GM19351 (cell line): ENCODE measurements at regions not wholly inside any gene's neighbourhood (a gene's known extent, or its start where the extent isn't known, plus 50 kb on each side); places are given as distances from the start of the nearest gene placed in this dataset.

Source experiments
- ATAC-seq: cut with Tn5 transposase; IDR thresholded peaks from one replicate; pipeline ENCODE4 v1.9.1; 2021; ENCODE audit warnings: mild to moderate bottlenecking, moderate library complexity; ENCODE audit not compliant: unreplicated experiment

DNA sequence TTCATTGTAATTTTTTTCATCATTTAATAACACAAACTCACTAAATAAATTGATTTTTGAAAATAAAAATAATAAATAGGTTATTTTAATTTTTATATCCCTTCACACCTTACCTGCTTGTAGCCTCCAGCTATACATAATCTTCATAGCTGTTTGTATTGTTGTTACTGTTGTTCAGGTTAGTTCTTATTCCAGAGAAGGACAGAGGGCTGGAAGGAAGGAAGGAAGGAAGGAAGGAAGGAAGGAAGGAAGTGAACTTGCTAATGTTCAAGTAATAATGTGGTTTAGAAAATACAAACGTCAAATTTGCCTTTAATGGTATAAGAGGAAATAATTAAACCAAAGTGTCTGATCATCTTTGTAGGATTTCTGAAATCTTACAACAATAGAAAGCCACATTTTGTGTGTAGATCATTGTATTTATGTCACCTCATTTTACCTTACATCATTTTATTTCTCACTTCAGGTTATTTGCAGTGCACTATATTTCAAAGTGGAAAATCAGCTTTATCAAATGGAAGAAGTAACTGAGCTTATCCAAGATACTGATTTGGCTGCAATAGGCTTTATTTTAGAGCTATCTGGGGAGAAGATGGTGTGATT is 660.0 kb upstream of the CCDC54 start:
- ATAC-seq, result no peak

DNA sequence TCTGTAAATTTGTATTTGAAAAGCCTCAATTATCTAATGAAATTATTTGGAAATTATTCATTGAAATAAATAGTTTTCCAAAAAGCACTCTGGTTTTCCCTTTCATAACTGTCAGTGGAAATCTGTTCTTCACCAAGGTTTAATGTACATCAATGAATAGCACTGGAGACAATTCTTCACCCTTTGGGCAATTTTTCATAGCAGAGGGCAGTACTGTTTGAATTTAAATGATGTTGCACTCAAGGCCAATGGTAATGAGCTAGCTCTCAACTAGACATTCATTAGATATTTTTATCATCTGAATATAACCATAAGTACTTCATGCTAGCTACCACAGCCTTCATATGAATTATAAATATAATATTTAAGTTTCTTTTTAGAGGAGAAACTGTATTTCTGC is 658.2 kb upstream of the CCDC54 start:
- no peak for ATAC-seq

DNA sequence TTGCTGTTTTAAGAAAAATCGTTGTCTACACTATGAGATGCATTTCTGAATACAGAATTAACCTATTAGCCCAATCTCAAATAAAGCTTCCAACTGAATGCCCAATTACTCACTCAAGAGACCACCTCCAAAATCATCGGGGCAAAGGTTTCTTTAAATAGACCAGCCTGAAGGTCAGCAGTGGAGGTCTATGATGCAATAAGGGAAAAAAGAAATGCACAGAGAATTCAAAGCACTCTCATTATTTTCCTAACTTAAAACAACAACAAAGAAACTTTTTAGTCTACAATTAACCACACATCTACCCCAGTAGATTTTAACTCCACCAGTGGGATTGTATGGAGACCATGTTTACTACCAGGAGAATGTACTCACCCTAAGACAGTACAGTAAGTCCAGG is 657.7 kb upstream of the CCDC54 start:
- ATAC-seq, result no peak

DNA sequence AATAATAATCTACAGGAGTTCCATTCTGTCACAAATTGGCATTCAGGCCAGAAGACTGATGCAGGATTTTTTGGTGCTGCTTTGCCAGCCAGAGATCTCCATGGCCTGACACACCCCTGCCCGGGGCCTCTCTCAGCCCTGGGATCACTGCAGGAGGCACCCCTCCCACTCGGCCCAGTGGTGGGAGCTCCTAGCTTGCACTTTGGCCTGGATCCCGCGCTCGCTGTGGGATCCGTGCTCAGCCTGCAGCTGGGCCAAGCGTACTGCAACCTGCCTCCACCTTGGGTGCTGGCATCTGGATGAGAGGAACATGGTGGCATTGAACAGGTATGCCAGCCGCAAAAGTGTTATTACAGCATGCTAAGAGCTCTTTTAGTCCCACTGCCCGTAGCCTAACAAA is 656.7 kb upstream of the CCDC54 start:
- ATAC-seq, result no peak

DNA sequence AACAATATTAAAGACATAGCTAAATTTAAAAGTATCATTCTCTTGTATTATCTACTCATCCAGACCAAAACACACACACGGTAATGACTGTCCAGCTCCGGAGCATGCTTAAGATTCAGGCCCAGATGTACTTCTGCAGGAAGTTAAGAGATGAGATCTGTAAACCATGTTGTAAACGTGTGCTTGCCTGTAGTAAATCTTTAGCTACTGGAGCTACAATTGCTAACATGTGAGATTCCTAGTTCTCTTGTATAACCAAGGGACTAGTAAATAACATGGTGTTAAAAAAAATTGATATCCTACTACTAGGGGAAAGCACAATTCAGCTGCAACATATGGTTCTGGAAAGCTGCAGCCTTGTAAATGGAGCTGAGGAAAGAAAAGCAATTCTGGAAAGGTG is 651.7 kb upstream of the CCDC54 start:
- no peak for ATAC-seq

DNA sequence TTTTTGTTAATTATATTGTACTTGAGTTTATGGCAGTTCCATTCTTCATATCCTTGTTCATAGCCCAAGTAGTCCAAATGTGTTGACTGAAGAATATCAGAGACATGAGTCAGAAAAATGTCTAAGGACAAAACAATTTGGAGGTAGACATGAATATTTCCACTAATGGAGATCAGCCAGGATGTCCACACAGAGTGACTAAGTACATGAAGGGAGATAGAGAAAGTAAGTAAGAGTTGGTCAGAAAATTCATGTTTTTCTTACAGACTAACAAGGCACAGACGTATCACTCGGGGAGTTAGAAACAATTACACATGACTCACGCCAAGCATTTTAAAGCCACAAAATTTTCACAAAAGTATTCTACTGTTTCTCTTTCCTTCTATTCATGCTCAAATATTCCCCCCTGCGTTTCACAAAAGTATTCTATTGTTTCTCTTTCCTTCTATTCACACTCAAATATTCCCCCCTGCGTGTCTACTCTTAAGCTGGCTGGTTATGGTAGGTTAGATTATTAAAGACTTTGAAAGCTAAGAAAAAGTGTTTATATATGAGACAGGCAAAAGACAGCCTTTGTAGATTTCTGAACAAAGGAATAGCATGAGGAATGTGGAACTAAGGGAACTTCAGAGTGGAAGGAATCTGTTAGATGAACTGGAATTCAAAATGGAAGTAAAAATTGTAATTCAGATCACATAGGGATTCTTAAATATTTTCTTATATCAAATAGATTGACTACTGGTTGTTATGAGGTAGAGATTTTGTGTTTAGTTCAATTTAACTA is 648.7 kb upstream of the CCDC54 start:
- no peak for ATAC-seq

DNA sequence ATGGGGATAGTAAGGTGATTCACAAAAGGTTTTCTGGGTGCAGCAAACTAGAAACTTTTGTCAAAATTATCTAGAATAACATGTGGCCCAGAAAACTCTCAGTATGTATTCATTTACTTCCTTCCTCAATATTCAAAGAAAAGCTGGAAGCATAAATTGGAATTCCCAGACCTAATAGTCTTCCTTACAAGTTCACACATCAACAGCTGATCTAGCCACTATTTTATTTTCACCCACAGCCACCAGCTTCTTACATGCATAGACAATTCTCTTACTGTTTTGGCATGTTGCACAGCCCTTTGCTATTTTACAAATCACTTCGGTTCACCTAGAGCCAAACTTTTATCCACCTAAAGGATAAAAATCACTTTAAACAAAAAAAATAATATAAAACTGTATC is 647.8 kb upstream of the CCDC54 start:
- ATAC-seq, result no peak

DNA sequence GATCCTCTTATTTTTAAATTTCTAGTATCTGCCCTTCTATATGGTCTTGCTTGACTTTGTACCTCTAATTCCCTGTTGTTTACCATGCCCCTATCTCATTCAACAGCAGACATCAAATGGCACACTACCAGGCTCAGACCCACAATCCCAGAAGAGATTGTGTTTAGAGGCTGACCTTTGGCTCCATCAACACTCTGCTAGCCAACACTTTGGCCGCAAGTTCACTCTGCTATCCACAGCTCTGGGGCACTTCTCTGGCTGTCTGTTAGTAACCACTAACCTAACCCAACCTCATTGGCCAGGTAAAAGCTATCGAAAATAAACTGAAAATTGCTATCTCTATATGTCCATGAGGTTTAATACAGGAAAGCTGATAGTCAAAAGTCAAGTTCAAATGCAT is 646.0 kb upstream of the CCDC54 start:
- ATAC-seq, result no peak

DNA sequence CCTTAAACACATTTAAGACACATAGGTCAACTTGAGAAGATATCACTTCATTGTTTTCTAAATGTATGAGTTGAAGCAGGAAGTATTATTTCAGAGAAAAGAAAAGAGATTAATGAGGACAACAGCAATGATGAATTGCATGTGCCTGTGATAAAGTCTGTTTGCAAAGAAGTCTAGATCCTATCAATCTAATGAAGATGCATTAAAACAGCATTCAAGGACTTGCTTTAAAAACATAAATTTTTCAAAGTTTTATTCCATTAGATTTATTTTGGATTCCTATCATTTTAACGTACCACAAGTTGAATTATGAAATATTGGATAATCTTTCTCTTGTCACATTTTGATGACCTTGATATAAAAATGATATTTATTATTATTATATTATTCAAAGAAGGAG is 642.5 kb upstream of the CCDC54 start:
- ATAC-seq, result no peak

DNA sequence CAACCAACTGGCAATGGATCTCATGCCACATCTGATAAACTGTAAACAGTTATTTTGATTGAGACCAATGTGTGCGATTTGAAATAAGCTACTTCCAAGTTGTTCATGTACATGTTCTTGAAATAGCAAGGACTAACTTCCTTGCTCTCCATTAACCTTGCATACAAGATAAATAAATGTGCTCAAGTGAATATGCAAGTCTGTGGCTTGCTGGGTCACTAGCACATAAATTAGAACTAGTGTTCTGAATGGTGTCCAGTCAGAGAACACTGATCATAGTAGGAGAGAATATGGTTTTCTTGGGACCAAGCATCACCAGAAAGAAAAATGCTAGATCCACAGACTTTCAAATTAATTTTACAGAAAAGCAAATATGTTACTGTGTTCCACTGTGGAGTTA is 640.0 kb upstream of the CCDC54 start:
- no peak for ATAC-seq

DNA sequence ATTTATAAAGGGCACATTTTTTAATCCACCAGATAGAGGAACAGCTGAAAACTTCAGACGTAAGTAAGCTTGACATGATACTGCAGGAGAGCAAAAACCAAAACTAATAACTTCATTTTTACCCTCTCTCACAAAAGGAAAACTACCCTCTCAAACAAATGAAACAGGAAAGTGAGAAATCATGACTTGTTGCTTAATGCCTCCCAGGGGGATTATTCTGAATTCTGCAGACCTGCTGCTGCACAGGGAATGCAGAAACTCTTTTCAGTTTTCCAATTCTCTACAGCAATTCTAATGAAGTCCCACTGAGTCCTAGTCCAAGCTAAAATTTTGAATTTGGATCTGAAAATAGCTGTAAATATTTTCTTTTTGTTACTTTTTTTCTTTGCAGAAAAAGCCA is 637.1 kb upstream of the CCDC54 start:
- no peak for ATAC-seq

DNA sequence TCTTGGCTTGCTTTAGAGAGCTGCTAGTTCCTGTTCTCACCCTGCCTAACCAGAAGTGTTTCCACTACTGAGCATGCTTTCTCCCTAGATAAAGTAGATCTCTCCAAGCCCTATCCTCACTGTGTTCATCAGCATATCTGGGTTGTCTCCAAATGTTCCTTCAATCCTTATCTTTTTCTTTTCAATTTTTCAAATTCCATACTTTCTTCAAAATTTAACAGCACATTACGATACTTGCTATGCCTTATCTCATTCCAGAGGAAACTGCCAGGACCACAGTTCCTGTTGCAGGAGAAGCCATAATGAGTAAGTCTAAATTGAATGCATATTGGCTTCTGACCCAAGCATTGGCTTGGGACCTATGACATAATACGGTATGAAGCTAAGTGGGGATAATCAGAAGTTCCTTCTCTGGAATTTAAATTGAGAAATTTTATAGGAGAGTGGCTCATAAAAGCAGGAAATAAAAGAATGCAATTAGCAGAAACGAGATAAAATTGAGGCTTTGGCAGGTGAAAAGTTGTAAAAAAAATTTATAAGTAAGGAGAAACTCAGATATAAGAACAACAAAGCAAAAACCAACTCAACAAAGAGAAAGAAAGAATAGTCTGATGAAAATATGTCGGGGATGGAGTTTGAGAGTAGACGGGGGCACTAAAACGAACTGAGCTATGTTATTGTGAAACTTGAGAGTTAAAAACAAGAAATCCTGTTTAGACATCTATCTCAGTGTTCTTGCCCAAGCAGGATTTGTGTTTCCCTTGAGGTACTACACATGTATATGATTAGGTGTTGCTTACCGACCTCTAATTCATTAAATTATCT is 631.7 kb upstream of the CCDC54 start:
- ATAC-seq, result no peak

DNA sequence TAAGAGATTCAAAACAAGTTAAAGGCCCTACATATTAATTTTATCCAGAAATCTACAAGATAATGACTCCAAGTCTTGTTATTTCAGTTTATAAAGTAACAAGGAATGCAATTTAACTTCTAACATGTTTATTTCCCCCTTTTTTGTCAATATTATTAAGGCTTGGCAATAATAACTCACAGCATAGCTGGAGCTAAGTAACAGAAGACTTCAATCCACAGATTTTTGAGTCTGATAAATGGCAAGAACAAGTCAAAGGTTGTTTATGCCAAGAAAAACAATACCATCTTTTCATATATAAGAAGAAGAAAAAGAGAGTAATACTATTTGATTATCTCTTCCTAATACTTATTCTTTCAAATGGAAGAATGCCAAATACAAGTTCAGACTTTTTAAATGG is 631.0 kb upstream of the CCDC54 start:
- ATAC-seq, result no peak

DNA sequence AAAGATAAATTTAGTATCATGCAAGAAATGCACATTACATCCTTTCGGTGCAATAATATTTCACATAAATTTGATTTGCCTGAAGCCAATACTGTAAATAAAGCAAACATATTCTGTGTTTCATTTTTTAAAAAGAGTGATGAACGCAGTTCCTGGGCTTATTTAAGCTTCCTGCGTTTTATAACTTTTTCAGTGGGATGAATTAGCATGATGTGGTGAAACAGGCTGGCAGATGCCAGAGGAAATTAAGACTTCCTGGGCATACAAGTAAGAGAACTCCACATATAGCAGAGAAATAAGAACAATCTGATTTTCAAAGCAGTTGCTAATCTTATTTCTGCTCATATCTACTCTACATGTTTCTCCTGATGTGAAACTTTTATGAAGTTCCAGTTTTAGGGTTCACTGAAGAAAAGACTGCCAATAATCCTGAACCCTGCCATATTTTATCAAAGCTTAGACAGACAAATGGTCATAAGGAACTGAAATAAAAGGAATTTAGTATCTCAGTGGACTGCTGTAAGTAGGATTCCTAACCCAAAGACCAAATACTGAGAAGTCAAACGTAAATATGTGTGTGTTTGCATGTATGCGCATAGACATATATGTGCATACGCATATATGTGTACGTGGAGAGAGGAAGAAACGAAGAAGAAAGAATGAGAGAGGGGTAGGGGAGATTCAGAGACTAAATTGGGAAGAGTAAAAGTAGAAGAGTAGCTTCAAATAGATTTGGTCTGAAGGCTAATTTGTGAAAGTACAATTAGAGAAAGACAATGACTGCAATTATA is 628.6 kb upstream of the CCDC54 start:
- no peak for ATAC-seq

DNA sequence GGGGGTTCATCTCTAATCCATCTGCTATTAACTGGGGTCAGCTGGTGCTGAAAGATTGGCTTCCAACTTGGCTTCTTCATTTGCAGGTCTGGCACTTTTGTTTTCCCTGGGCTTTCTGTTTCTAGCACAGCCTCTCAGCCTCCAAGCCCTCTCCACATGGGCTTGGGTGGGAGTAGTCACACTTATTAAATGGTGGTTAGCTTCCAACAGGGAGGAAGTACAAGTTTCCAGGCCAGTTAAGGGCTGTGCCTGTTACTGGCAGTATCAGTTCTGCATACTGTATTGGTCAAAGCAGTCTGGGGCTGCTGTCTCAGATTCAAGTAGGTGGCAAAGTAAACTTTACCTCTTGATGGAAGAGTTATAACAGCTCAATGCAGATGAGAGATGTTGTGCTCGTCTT is 627.1 kb upstream of the CCDC54 start:
- no peak for ATAC-seq

DNA sequence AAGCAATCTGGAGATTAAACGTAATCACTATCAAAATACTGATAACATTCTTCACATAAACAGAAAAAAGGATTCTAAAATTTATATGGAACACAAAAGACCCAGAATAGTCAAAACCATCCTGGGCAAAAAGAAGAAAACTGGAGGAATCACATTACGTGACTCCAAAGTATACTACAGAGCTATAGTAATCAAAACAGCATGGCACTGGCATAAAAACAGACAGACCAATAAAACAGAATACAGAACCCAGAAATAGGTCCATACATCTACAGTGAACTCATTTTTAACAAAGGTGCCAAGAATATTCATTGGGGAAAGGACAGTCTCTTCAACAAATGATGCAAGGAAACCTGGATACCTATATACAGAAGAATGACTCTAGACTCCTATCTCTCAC is 621.9 kb upstream of the CCDC54 start:
- no peak for ATAC-seq

DNA sequence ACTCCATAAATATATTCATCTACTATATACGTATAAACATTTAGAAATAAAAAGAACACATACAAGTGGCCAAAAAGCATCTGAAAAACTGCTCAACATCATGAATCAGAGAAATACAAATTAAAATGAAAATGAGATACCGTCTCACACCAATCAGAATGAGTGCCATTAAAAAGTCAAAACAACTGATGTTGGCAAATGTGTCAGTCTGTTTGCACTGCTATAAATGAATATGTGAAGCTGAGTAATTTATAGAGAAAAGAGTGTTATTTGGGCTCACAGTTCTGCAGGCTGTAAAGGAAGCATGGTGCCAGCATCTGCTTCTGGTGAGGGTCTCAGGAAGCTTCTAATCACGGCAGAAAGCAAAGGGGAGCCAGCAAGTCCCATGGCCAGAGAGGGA is 620.3 kb upstream of the CCDC54 start:
- no peak for ATAC-seq

DNA sequence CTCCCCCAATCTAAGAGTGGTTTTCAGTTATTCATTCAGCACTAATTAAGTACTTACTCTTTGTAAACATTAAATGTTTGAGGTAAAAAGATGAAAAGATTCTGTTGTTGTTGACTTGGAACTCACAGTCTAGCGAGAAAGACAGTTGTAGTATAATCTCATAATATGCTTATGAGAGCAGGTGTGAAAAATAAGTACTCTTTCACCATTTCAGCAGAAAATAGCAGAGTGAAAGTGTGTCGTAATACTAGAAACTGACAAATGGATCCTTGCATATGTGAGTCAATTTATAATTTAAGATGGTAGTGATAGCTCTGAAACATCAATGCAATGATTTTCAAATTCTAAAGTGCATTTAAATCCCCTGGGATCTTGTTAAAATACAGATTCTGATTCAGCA is 618.8 kb upstream of the CCDC54 start:
- ATAC-seq, result no peak

DNA sequence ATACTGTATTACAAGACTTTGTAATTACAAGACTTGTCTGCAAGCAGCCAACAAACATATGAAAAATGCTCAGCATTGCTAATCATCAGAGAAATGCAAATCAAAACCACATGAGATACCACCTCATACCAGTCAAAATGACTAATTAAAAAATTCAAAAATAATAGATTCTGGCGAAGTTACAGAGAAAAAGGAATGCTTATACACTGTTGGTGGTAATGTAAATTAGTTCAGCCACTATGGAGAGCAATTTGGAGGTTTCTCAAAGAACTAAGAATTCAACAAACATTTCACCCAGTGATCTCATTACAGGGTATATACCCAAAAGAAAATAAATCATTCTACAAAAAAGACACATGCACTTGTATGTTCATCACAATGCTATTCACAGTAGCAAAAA is 617.5 kb upstream of the CCDC54 start:
- ATAC-seq, result no peak

DNA sequence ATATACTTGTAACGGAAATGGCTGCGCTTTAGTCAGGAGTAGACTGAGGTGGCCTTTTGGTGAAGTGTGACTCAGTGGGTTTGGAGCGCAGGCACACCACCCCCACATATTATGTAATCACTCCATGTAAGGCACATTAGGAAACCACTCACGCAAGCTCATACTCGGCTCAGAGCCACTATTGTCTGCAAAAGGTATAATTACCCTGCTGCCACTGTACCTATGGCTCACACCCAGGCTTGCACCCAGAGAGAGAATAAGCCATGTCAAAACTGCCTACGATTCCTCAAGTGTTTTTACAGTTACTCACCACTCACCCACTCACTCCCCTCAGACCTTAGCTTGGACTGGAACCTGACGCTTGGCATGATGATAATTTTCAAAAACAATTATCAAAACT is 611.9 kb upstream of the CCDC54 start:
- ATAC-seq, result no peak

DNA sequence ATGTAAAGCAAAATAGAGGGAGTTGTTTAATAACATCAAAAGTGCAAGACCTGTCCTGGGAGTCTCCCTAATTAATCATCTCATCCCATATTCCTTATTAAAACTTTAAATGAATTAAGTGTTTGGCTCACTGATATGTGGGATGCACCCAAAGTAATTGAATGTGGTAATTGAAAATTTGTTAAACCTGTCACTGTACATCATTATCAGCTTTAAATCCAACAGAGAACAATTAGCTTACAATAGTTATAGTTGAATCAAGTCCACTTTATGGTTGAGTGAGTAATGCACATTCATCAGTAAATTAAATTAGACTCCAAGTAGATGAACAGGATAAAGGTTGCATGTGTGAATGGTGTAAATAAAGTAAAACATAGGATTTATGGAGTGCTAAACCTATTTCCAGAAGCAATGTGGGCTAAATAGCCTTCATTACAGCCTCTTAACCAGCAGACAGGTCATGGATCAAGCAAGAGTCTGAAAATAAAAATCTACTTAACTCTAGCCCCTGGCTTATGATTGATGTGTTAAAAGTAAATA is 608.2 kb upstream of the CCDC54 start:
- ATAC-seq, result no peak
